ENCODE measurements at regions not wholly inside any gene's neighbourhood (a gene's known extent, or its start where the extent isn't known, plus 50 kb on each side); places are given as distances from the start of the nearest gene placed in this dataset.

DNA sequence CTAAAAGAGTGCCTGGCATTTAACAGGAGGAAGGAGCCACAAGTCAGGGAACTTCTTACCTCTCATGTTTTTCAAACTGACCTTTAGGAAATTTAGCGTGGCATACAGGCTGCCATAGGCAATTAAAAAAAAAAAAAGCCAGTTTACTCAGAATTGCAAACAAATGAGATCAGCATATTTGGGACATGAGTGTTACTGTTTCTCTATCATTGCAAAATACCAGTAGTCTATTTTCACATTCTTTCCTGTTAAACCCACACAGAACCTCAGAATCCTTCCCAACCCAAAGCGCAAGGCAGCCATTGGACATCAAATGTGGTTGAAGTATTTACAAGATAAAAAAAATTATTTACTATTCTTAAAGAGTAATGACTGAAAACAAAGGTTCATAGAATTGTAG lies 366.4 kb upstream of the DYNLRB2 start:
- no peak overlapping the region for H3K18ac ChIP-seq (ENCODE audit: insufficient read length, low read depth, low read length)
- DNase-seq, result no peak
- Mint-ChIP-seq H3K4me1 (no peaks in the 10 kb centered on the region), H3K9me3 (no peaks in the 10 kb centered on the region), H3K36me3 (ENCODE audit: insufficient read depth in 1 of 3, low read depth in 3 of 3) (no peaks in the 10 kb centered on the region), H3K27me3 (ENCODE audit: low read depth) (no peaks in the 10 kb centered on the region), H3K4me3 (no peak overlapping the region), H3K27ac (no peak overlapping the region)
- H3K14ac ChIP-seq (ENCODE audit: insufficient read depth, low read length), result no peak overlapping the region
- no peaks in the 10 kb centered on the region for H3K27me3 ChIP-seq (ENCODE audit: insufficient read depth, low read length)
- WGBS (ENCODE audit: extremely low coverage, insufficient read length, low lambda C conversion rate), result no CpG with 5 or more reads among the region's 2 CpGs
- H4K8ac ChIP-seq (replicated peaks; ENCODE audit: insufficient read length, low read depth, low read length), result no peak overlapping the region
- H4K91ac ChIP-seq (ENCODE audit: insufficient read length, low read depth, low read length), result no peak overlapping the region
- H3K79me2 ChIP-seq (ENCODE audit: insufficient read depth, low read length), result no peaks in the 10 kb centered on the region
- no peak overlapping the region for H3K56ac ChIP-seq (ENCODE audit: insufficient read length, low read depth, low read length)
- H2AK5ac ChIP-seq (ENCODE audit: insufficient read length, low read length), result no peak overlapping the region
- no peak overlapping the region for H3K23ac ChIP-seq (ENCODE audit: insufficient read length, low read depth, low read length)
- no peaks in the 10 kb centered on the region for H3K79me1 ChIP-seq (ENCODE audit: insufficient read depth, low read depth, low read length, poor library complexity, severe bottlenecking)
- H2BK20ac ChIP-seq (ENCODE audit: low read depth, low read length, poor library complexity, severe bottlenecking), result no peak overlapping the region
- no peak overlapping the region for H2BK120ac ChIP-seq (ENCODE audit: low read depth, low read length, poor library complexity, severe bottlenecking)
- H3K9me3 ChIP-seq (ENCODE audit: control insufficient read depth, low read depth, low read length), result no peaks in the 10 kb centered on the region
- no peaks in the 10 kb centered on the region for H4K20me1 ChIP-seq (ENCODE audit: control insufficient read depth, insufficient read depth, insufficient read length)
- no peak overlapping the region for H3T11ph ChIP-seq (ENCODE audit: low read length)
- H4K5ac ChIP-seq (ENCODE audit: insufficient read length, low read depth, low read length), result no peak overlapping the region
- no peak overlapping the region for H3K9ac ChIP-seq (ENCODE audit: extremely low read depth, insufficient read length, low read length)
- no peaks in the 10 kb centered on the region for H3K4me1 ChIP-seq (ENCODE audit: insufficient read depth, low read length)
- H2BK12ac ChIP-seq (ENCODE audit: insufficient read length, low read depth, low read length), result no peak overlapping the region
- no peak overlapping the region for H3K27ac ChIP-seq (ENCODE audit: insufficient read length, low read depth, low read length)
- no peak overlapping the region for H2BK15ac ChIP-seq (ENCODE audit: low read depth, low read length)
- no peaks in the 10 kb centered on the region for H3K23me2 ChIP-seq (ENCODE audit: insufficient read length, low read depth, low read length, poor library complexity, severe bottlenecking)
- H2AFZ ChIP-seq (ENCODE audit: low read length), result no peak overlapping the region
- H2BK5ac ChIP-seq (ENCODE audit: insufficient read length, low read length), result no peak overlapping the region
- TF ChIP-seq, protein P1, sequence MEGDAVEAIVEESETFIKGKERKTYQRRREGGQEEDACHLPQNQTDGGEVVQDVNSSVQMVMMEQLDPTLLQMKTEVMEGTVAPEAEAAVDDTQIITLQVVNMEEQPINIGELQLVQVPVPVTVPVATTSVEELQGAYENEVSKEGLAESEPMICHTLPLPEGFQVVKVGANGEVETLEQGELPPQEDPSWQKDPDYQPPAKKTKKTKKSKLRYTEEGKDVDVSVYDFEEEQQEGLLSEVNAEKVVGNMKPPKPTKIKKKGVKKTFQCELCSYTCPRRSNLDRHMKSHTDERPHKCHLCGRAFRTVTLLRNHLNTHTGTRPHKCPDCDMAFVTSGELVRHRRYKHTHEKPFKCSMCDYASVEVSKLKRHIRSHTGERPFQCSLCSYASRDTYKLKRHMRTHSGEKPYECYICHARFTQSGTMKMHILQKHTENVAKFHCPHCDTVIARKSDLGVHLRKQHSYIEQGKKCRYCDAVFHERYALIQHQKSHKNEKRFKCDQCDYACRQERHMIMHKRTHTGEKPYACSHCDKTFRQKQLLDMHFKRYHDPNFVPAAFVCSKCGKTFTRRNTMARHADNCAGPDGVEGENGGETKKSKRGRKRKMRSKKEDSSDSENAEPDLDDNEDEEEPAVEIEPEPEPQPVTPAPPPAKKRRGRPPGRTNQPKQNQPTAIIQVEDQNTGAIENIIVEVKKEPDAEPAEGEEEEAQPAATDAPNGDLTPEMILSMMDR (conservative IDR thresholded peaks at IDR 0.05), result no peak
- no peak overlapping the region for H3K4ac ChIP-seq (ENCODE audit: low read depth, low read length)
- no peak overlapping the region for H3K4me2 ChIP-seq (ENCODE audit: insufficient read depth, insufficient read length, low read length)

Data from H9 (cell line).